Activated T-cell treated with anti-CD3 and anti-CD28 coated beads for 4 hours (primary cell): ENCODE measurements at regions not wholly inside any gene's neighbourhood (a gene's known extent, or its start where the extent isn't known, plus 50 kb on each side); places are given as distances from the start of the nearest gene placed in this dataset.
"Not testable (repeated sequence)": the region's sequence is repeated elsewhere in the genome, so short reads cannot be mapped to it uniquely, and the experiment has no call there.

ENCODE experiments used
- DNase-seq: peaks from one replicate; pipeline ENCODE4 v3.0.0-alpha.2; 2020

DNA sequence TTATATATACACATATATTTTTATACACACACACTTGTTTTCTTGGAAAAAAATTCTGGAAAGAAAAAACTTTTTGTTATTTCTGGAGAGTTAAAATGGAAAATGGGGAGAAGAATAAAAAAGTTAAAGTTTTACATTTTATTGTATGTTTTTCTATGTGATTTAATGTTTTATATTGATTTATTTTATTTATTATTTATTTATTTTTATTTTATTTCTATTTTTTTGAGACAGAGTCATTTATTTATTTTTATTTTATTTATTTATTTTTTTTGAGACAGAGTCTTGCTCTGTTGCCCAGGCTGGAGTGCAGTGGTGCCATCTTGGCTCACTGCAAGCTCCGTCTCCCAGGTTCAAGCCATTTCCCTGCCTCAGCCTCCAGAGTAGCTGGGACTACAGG is 307.0 kb upstream of the FAM98A start:
- DNase-seq = not testable (repeated sequence)

DNA sequence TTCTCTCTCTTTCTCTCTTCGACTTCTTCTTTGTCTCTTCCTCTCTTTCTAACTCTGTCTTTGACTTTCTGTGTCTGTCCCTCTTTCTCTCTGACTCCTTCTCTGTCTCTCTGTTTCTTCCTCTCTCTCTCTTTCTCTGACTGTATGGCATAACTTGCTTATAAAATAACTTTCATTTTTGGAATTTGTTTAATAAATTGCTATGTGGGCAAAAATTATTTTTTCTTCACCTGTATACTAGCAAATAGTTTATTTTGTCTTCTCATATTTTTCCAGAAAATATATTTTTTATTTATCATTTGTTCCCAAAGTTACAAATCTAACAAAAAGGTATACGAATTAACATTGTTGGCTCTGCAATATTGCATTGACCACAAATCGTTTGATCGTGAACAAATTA is 305.7 kb upstream of the FAM98A start:
- no peak for DNase-seq

DNA sequence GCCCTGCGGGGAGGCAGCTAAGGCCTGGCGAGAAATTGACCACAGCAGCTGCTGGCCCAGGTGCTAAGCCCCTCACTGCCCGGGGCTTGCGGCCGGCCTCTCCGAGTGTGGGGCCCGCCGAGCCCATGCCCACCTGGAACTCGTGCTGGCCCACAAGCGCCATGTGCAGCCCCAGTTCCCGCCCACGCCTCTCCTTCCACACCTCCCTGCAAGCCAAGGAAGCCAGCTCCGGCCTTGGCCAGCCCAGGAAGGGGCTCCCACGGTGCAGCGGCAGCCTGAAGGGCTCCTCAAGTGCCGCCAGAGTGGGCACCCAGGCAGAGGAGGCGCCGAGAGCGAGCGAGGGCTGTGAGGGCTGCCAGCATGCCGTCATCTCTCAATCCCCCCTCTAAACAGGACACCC is 304.6 kb upstream of the FAM98A start:
- no peak for DNase-seq

DNA sequence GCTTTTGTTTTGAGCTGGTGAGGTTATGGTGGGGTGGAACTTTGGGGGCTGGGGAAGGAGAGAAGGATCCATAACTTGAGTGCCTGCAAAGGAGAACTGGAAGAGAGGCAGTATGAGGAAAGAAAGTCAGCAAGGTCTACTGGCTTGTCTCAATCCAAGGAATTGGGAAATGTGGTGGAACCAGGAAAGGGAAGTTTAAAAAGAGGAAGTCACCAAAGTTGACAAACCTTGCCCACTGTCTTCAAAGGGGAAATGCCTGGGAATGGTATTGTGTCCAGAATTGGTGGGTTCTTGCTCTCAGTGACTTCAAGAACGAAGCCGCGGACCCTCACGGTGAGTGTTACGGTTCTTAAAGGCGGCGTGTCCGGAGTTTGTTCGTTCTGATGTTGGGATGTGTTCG is 304.1 kb upstream of the FAM98A start:
- DNase-seq = no peak

DNA sequence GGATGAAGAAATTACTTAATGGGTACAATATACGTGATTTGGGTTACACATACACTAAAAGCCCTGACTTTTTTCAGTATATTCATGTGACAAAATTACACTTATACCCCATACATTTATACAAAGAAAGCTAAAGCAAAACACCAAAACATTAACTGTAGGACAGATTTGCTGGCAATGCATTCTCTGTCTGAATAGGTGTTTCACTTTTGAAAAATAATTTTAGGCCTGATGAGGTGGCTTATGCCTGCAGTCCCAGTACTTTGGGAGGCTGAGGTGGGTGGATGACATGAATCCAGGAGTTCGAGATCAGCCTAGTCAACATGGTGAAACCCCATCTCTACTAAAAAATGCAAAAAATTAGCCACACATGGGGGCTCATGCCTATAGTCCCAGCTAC is 301.5 kb upstream of the FAM98A start:
- DNase-seq = no peak

DNA sequence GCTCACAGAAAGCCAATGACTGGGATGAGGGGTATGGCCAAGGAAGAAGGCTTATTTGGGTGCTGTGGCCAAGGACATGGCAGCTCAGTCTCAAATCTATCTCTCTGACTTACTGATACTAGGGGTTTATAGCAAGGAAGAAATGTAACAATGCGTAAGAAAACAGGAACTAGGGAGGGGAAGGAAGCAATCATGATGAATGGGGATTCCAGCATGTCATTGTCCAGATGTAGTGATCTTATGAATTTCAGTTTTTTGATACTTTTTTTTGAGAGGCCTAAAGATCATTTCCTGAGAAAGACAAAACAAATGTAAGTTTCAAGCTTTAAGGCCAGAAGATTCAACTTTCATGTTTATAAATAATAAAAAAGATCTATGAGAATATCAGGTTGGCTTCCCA is 298.6 kb upstream of the FAM98A start:
- DNase-seq = no peak

DNA sequence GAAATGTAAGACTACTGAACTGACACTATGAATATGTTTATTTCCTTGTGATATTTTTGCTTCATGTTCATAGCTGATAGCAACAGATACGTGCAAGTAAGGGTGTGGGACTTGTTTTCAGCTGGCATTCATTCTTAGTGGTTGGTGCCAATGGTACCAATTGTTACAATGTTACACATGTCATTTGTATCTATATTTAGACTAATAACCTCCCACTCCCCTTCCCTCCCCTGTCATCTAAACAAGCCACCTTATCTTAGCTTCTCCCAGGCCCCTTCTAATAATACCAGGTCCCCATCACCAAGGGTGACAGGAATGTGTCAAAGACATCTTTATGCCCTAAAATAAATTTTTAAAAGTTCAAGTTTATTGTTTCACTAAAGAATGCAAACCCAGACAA is 294.7 kb upstream of the FAM98A start:
- no peak for DNase-seq

DNA sequence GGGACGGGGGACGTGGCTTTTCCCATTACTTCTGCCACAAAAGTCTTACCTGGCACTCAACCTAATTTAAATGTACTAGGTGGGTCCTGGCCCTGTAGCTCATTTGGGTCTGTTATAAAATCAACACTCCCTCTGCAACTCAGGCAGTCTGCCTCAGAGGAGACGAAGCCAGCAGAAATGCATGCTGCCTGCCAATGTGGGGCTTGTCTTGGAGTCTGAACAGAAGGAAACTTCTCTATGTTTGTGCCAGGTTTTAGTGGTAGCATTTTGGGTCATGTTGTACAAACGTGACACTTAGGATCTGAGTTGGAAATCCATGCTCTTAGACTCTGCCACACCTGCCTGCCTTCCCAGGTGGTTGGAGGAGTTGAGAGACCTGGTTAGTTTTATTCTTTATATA is 292.5 kb upstream of the FAM98A start:
- no peak for DNase-seq

DNA sequence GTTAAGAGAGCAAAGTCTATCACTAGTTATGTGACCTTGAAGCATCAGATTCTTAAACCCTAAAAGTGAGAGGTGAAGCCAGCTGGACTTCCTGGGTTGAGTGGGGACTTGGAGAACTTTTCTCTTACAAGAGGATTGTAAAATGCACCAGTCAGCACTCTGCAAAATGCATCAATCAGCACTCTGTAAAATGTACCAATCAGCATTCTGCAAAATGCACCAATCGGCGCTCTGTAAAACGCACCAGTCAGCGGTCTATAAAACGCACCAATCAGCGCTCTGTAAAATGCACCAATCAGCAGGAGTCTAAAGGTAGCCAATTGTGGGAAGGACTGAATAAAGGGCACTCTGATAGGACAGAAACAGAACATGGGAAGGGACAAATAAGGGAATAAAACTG is 291.6 kb upstream of the FAM98A start:
- DNase-seq = no peak

DNA sequence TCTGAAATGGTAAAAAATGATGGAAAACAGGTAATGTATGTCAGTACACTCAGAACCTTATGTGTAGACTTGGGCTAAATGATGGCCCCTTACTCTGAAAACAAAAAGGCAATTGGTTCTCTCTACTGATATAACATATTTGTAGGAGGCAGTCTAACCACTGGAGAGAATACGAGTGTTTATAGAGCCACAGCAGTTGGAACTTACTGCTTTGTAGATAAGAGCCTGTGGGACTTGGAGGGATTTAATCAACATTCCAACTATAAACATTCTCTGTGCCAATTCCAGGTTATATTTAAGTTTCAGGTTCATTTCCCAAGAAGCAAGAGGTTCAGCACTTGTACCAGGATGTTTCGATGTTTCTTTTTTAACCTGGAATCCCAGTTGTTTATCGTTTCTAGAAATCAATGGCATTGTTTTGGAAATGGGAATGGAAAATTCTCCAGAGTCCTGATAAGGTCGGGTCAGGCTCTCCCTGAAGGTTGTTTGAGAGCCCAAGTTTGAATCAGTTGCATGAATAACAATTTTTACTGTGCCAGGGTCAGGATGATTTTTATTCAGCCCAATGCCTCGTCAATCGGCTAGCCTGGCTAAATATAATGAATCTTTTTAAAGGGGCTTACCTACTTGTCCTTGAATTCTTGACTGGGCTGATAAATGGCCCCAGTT is 278.4 kb upstream of the FAM98A start:
- no peak for DNase-seq

DNA sequence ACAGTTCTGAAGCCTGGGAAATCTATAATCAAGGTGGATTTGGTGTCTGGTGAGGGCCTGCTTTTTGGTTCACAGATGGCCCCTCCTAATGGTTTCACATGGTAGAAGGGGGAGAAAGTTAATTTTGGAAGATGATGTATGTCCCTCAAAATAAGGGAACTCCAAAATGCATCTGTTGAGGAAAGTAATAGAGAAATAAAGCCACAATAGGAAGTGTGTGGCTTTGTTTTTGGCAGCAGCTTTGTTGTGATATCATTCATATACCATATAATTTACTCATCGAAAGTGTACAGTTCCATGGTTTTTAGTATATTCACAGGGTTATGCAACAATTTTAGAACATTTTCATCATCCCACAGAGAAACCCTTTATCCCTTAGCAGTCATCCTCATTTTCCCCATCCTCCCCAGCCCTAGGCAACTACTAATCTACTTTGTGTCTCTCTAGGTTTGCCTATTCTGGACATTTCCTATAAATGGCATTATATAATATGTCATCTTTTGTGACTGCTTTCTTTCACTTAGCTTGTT is 274.0 kb upstream of the FAM98A start:
- no peak for DNase-seq

DNA sequence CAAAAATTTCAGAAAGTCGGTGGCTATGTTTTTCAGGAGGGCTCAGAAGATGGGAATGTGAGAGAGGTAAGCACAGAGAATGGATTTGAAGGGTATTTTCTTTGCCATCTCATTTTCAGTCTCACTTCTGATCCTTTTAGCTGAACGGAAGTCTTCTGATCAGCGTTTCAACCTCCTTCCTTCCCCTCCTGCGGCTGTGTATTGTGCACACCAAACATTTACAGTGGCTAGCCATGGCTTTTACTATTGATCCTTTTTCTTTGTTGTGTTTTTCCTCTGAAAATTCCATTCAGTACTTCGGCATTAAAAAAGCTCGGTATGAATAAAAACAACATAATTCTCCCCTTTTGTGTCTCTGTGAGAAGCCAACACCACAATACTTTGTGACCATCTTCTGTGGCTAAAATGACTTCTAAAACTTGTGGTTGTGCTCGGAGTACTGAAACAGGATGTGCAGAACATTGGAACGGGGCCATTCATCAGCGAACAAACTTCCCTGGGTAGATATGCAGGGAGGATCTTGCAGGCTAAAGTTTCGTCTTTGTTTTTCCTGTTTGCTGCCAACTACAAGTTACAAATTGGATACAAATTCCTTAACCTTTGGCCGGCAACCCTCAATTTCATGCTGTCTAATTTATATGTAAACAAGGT is 260.8 kb upstream of the FAM98A start:
- no peak for DNase-seq

DNA sequence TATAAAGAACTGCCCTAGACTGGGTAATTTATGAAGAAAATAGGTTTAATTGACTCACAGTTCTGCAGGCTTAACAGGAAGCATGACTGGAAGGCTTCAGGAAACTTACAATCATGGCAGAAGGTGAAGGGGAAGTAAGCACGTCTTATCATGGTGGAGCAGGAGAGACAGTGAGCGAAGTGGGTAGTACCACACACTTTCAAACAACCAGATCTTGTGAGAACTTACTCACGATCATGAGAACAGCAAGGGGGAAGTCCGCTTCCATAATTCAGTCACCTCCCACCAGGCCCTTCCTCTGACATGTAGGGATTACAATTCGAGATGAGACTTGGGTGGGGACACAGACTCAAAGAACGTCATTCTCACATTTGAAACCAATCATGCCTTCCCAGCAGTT is 260.1 kb upstream of the FAM98A start:
- no peak for DNase-seq

DNA sequence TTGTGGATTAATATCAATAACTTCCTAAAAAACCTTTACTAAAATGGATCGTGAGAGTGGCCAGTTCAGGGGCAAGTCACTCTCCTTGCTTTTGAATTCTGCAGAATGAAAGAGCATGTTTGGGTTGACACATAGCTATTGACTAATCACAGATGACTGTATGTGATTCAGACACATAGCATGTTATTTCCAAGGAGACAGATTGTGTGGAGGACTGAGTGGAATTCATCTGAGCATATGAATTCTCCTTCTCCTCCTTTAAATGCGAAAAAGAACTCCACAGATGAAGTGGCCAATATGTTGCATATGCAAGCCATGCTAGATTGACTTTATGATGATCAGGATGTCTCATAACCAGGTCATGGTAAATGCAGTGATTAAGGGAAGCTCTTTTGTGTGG is 249.4 kb upstream of the FAM98A start:
- DNase-seq = no peak

DNA sequence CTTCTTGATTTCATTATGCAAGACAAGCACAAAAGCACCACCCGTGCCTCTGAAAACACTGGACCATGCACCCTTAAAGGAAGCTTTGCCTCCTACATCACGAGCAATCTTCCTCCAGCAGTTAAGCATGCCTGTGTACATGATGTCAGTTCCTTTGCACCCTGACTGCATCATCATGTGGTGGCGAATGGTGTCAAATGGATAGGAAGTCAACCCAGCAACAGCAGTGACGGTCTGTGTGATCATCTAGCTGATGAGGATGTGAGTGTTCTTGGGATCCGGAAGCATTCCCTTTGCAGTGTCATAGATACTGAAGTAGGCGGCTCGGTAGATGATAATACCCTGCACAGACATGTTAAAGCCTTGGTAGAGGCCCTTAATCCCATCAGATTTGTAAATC is 240.7 kb upstream of the FAM98A start:
- no peak for DNase-seq

DNA sequence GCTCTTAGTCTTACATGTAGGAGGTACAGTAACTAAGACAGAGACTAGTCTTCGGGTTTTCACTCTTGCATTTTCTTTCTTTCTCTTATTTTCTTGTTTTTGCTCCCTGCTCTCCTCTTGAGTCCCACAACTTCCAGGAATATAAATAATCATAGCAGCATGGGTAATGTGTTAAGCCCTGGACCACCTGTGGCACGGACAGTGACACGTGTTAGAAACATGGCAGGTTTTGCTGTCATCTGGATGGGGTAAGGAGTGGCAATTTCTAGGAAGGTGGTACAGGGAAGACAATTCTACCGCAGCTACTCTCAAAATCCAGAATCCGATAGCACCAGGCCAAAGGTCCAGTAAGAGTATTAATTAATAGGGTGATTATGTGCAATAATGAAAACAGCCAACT is 237.5 kb upstream of the FAM98A start:
- no peak for DNase-seq

DNA sequence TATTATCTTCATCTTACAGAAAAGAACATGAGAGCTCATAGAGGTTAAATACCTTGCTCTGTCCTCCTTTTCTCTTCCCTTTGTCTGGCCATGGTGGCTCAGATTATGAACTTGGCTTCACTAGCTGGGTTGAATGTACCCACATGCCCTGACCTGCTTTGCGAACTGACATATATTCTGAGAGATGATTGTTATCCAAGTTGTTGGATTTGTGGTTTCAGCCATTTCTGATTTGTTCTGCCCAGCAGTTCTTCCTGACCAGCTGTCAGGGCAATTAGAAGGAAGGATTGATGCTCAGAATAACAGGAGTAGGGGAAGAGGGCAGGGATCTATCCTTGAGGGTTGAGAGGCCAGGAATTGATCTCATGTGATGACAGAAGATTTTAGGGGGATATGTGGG is 236.8 kb upstream of the FAM98A start:
- DNase-seq = no peak

DNA sequence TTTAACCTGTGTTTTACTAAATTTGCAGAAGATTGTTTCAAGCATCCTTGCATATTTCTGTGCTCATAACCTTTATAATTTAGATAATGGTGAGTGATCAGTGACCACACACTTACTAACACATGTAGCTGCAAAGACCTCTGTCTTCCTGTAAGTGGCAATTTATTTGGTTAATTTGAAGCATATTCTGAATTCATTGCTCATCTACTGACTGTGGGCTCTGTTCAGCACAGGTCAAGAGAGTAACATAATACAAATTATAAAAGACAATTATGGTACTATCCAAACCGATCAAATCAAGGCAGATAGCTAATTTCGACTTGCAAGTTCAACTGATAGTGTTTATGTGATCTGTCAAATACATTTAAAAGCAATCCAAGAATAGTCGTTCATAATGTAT is 223.9 kb upstream of the FAM98A start:
- DNase-seq = no peak

DNA sequence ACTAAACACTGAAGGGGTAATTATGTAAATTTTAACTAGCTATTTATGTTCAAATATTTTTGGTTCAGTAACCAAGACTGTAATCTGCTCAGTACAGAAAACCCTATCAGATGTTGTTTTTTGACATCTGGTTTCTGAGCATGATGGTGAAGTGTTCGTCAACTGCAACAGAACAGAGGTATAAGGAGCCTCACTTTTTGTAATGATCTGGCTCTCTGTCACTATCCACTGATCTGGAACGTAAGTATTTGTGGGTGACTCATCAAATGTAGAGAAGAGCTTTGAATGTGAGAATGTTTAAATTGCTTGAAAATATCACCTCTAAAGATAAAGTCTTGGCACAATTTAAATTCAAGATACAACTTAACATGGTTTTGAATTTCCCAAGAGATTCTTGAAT is 213.6 kb upstream of the FAM98A start:
- DNase-seq = no peak

DNA sequence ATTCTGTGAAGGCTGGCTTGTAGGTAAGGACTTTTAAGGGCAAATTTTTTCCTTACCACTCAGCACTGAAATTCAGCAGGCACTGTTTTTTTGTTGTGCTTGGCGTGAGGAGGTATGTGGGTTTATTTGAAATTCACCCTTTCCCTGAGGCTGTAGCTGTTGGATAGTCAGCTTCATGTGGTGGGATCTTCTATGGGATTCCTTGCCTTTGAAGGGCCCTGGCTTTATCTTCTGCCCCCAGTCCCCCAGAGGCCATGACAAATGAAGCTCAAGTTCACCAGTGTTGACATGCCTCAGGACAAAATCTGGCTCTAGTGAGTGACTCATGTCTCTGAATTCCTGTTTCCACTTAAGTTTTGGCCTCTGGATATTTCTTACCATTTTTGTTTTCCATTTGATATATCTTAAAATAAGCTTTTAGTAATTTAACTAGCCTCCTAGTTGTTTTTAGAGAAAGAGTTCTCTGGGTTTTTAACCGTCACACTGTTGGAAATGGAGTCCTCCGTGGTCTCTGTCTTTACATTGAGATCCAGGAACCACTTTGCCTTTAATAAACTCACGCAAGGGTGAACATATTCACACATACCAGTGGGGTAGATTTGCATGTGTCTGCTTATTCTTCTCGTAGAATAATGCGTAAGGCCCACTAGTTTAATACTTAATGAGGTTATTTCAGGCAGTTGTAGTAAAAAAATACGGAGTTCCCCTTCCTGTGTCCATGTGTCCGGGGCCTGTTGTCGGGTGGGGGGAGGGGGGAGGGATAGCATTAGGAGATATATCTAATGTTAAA is 211.1 kb upstream of the FAM98A start:
- no peak for DNase-seq

DNA sequence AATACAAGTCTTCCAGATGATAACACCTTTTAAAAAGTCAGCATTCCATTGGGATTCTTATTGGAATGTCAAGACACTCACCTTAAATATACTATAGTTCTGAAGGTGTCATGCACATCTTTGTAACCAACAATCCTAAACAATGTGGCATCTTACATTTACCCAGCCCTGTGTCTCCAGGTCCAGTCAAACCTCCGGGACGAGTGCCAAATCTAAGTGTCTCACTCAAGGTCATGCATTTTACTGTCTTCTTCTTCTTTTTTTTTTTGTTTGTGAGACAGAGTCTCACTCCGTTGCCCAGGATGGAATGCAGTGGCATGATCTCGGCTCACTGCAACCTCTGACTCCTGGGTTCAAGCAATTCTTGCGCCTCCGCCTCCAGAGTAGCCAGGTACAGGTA is 206.9 kb upstream of the FAM98A start:
- DNase-seq = no peak

DNA sequence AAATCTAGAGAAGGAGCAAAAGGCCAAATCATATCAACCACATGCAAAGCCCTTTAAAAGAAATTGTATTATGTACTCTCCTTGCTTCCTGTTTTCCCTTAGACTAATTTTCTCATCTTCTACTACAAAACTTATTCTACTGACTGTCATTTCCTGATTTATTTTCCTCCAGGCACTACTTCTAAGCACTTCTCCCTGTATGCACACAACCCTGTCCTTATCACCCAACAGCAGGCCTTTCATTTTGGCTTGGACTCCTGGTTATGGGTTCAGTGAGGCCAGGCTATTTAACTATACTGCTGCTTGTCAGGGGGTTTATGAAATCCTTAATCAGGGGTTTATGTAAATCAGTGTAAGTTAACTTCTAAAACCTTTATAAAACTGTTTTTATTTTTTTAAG is 205.1 kb upstream of the FAM98A start:
- no peak for DNase-seq

DNA sequence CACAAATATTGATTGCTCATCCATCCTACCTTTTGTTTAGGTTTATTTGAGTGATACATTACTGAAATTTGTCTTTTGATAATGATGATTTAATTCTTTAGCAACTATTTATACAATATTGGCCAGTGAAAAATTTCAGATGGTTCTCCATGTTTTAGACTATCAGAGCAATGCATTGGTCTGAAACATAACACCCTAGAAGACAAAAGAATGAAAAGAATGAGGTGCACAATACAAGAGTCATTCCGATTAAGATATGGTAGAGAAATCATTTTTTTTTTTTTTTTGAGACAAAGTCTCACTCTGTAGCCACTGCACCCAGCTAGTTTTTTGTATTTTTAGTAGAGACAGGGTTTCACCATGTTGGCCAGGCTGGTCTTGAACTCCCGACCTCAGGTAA is 197.4 kb upstream of the FAM98A start:
- no peak for DNase-seq

DNA sequence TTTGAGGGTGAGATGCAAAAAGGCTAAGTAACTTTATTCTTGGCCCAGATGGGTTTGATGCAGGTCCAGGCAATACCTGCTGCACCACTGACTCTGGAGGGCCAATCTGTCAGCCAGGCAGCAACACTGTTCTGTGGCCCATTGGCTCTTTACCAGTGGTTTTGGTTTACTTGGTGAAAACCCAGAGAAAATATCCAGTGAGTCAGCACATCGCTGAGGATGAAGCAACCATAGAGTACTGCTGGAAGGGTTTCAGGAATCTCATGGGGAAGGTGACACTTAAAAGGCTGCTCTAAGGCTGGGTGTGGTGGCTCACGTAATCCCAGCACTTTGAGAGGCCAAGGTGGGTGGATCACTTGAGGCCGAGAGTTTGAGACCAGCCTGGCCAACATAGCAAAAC is 192.5 kb upstream of the FAM98A start:
- no peak for DNase-seq
